GM18508 (cell line): ENCODE measurements at regions not wholly inside any gene's neighbourhood (a gene's known extent, or its start where the extent isn't known, plus 50 kb on each side); places are given as distances from the start of the nearest gene placed in this dataset.
"Not testable (repeated sequence)": the region's sequence is repeated elsewhere in the genome, so short reads cannot be mapped to it uniquely, and the experiment has no call there.

Source experiments
- ATAC-seq: cut with Tn5 transposase; IDR thresholded peaks from one replicate; pipeline ENCODE4 v1.9.1; 2021; ENCODE audit warnings: moderate number of reproducible peaks; ENCODE audit not compliant: insufficient read depth, unreplicated experiment

DNA sequence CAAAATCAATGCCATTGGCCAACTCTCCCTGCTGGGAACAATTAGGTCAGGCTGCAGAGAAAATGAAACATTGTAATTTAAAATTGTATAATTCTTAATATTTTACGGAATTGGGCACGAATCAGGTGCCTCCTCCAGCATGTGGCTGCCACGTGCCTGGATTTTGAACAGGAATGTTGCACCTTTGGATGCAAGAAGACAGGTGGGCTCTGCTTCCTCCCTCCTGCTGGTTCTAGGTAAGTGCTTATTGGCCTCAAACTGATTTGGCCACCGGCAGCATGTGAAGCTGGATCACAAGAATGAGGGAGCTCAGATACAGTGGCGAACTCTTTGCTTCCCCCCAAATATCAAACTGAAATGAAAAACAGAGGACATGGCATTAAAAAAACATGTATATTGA, 1559.9 kb upstream of the FLRT2 start:
- ATAC-seq: no peak

DNA sequence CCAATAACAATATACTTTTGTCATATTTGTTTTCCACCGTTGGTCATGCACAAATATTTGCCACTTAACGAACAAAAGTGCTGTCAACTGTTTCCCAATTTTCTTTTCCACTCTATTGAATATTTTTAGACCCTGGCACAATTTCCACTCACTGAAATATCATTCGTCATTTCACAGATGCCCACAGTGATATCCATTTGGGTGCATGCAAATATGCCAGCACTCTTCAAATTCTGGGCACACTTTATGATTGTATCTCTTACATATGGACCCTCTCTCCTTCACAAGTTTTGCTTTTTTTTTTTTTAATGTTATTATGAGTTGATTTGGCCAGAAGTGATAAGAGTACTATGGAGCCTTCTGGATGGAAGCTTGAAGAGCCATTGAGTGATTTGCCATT, 1557.3 kb upstream of the FLRT2 start:
- no peak for ATAC-seq

DNA sequence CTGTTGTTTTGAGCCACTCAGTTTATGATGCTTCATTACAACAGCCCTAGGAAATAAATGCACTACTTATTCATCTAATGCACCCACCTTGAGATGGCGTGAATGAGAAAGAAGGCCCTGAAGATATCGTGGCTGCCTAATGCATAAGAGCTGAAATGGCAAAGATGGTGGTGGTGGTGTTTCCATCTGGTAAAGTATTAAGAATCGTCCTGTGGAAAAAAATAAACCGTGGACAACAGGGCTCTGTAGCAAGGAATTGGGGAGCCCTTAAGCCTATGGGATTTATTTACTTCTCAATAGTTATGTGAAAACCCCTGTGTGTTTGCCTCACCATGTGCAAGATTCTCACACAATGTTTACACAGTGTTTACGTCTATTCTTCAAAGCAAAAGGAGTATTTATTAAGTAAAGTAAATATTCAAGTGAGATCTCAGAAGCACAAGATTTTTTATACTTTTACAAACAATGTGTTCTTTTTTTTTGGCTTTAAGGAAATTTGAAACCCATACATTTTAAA, 1555.2 kb upstream of the FLRT2 start:
- no peak for ATAC-seq

DNA sequence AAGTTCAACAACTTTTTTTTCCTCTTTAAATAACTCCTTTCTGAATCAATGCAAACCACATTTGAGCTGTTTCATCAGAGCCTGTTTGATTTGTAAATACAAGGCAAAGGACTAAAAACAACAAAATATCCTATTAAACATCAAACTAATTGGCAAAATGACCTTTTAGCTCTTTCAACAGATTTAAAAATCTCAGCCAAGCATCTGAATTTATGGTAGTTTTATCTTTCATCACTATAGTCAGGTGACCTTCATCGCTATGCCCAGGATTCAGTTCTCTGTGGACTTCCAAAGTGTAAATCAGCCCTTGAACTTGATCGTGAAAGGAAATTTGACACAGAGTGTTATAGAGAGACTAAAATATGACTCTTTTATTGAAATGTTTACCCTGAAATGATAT, 1554.5 kb upstream of the FLRT2 start:
- ATAC-seq: no peak

DNA sequence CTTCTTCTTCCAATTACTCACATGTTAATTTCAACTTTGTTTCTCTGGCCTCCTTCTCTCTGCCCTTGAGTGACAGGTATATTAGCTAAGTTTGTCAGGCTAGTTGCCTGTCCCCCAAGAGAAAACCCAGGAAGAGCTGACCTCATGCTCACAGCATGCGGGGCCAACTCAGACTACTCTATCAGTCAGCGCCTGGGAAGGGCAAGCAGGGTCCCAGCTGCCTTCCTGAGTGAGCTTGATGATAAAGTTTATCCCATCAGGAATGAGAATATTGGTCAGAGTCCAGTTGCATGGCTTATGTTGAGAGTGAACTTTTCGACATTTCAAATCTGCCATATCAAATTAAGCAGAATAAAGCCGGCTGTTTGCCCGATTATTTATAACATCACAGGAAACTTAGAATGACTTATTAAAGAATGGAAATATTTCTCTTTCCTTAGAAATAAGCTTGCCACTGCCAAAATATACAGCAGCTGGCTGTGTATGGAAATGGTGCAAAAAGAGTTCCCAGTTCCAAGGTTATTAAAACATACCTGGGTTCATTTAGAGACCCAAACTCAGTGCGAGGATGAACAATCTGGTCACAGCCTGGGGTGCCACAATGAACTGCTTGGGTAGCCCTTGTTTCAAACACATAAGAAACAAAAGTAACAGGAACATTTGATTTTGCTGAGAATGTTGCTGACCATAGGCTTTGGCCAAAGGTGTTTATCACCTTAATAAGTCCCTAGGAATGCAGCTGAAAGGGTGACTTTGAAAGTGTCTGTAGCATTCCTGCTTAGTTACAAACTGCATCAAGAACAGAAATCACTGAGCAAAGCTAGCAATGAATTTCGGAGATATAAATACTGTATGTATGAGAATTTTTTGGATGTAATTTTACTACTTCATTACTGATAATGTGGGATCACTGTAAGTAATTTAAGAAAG, 1553.8 kb upstream of the FLRT2 start:
- no peak for ATAC-seq

DNA sequence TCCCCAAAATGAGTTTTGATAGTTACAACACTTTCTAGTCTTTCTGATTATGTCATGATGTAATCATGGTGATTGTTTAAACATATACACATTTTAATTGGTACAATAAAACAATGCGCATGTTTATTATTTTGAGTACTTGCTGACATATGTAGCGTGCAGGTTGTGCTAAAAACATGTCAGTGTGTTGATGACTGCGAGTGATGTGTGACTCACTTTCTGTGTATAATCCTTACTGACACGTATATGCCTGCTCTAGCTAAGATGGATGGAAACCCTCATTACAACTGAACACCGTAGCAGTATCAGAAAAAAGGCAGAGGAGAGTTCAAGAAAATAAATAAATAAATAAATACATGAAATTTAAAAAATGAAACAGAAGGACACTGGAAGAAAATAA, 1552.4 kb upstream of the FLRT2 start:
- no peak for ATAC-seq

DNA sequence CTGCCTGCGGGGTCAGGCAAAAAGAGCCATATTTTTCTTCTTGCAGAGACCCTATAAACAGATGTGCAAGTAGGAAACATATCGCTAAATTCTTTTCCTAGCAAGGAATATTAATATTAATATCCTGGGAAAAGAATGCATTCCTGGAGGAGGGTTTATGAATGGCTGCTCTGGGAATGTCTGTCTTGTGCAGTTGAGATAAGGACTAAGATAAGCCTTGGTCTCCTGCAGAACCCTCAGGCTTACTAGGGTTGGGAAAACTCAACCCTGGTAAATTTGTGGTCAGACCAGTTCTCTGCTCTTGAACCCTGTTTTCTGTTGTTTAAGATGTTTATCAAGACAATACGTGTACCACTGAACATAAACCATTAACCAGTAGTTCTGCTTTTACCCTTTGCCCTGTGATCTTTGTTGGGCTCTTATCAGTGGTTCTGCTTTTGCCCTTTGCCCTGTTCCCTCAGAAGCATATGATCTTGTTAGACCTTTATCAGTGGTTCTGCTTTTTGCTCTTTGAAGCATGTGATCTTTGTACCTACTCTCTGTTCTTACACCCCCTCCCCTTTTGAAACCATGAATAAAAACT, 1548.2 kb upstream of the FLRT2 start:
- not testable (repeated sequence) for ATAC-seq

DNA sequence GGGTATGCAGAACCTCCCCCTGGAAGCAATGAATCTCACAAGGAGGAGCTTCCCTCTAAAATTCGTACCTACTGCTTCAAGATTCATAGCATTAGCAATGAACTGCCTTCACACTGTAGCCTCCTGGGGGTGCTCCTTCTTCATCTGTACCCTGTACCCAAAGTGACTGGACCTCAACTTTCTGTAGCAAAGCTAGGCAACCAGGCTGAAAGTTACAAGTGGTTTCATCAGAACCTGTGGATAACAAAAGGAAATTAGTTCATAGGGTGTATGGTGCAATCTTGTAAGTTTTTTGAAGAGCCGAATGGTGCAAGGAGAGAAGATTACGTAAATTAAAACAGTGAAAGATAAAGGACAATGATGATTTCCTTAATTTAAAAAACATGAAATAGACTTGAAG, 1541.7 kb upstream of the FLRT2 start:
- no peak for ATAC-seq

DNA sequence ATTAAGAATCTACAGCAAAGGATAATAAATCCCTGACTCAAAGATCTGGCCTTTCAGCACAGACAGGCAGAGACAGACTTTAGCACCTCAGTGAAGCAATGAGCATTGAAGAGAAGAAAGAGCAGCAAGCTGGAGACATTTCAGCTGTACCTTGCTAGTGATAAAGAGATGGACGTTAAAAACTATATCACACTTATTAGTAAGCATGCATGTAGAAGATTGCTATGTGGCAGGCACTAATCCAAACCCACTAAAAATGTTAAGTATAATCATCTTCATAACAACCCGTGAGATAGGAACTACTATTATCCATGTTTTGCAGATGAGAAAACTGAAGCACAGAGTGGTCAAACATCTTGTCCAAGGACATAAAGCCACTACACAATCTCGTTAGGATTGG, 1538.3 kb upstream of the FLRT2 start:
- ATAC-seq: no peak

DNA sequence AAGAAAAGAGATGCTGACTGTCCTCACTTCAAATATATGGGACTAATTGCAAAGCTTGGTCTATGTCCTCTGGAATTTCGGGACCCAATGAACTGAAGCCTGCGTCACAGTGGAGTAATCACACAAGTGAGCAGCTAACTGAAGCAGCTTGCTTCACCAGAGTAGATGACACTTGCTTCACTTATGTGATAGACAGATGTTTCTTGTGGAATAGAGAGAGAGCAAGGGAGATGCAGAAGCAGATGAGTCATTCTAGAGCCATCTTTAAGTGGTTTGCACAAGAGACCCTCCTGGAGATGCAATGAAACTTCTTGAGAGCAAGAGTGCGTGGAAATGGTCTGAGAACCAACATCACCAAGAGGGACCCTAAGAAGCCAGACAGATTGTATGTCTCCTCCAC, 1537.1 kb upstream of the FLRT2 start:
- no peak for ATAC-seq

DNA sequence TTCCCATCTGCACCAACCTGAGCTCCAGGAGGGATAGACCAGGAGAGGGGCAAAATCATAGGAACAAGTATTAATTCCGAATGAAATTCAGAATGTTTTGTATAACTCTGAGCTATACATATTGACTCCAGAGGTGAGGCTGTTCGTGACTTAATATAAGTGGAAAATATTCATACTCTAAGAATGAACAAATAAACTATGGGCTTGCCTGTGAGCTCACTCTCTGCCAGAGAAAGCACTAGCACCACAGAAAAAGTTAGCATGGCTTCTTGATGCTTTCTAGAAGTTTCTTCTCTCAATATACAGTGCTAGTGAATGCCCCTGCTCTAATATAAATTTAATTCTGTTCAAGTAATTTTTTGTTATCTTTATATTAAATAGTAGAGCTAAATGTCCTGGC, 1536.4 kb upstream of the FLRT2 start:
- ATAC-seq: no peak

DNA sequence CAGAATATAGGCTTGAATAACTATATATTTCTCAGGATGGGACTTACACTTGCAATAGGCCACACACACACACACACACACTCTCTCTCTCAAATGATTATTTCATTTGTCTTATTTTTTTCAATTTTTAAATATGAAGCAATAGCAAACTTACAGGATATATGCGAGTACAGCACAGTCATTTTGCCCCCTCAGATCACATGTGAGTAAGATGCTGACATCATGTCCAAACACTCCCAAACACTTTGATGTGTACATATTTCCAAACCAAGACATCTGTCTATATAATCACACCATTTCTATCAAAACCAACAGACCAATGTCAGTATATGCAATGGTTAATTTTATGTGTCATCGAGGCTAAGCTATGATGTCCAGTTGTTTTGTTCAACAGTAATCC, 1535.9 kb upstream of the FLRT2 start:
- no peak for ATAC-seq

DNA sequence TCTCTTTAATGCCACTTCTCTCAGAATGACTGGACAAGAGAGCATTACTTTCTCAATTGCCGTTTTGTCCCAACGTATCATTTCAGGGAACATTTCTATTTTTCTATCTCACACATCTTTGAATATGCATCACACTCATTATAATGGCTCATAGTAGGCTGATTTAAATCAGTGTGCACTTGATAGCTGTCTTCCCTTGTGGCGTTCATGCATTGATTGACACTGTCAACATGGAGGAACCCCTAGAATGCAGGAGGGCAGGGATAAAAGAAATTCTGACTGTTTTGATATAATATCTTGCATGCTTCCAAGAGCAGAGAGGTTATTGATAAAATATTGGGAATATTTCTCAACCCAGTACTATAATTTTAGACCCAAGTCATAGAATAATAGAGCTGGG, 1528.9 kb upstream of the FLRT2 start:
- ATAC-seq: no peak

DNA sequence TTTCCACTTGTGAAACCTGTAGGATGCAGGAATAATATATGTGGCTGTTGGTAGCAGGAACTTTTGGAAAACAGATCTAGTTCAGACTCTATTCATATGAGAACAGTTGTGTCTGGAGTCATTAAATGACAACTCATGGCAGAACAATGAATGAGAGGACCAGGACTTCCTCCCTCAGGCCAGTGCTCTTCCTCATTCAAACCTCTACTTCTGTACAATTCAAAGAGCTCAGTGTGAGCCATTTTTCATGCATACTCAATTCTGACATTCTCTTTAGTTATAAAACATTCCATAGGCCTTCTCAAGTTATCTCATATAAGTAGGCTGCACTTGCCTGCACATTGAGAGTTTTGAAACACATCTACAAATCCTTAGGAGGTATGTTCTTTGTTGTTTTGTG, 1526.6 kb upstream of the FLRT2 start:
- ATAC-seq: no peak

DNA sequence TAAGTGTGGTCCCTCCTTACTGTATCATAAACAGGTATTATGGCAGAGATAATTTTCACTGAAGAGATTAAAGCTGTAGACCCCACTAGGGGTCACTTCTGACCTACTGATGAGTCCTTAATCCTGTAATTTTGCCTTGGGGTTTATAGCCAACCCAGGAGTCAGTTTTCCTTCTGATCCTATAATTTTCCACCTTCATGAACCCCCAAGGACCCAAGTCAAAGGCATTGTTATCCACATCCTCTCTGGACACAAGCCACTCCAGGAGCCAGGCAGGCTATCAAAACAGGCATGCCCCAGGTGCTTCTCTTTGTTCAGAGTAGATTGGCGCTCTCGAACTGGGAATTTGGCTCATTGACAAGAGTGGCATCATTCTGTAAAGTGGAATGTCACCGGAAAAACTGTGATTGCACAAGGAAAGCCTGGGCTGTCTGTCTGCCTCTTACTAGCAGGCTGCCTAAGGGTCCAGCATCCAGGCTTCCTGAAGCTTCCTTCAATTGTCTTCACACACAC, 1523.2 kb upstream of the FLRT2 start:
- no peak for ATAC-seq

DNA sequence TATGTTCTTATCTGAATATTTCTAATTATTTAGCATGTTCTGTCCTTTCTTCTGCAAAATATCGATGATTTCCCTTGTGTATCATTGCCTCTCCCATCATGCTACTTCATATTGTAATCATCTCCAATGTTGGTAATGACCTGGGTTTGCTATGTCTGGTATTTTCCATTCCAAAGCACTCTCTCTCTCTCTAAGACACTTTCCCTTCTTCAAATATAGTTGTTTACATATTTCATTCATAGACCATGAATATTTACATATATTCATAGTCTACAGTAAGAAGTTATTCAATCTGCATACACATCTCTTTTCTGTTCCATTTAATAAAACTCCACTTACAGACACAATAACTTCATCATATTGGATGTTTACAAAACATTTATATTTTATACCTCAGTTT, 1516.5 kb upstream of the FLRT2 start:
- ATAC-seq: no peak

DNA sequence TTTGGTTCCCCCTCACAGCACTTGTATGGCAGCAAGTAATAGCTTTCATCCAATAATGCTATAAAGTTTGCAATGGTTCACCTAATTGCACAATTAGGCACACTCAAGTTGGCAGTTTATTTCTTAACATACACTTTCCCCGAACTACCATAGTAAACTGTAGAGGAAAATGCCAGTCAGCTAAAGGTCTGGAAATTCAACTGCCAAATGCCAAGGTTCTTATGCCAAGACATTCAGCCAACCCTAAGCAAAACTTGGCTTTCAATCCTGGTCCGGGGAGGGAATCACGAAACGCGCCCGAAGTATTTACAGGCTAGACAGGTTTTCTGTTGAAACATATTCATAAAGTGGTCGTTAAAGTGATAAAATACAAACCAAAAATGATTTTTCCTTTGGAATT, 1512.4 kb upstream of the FLRT2 start:
- no peak for ATAC-seq

DNA sequence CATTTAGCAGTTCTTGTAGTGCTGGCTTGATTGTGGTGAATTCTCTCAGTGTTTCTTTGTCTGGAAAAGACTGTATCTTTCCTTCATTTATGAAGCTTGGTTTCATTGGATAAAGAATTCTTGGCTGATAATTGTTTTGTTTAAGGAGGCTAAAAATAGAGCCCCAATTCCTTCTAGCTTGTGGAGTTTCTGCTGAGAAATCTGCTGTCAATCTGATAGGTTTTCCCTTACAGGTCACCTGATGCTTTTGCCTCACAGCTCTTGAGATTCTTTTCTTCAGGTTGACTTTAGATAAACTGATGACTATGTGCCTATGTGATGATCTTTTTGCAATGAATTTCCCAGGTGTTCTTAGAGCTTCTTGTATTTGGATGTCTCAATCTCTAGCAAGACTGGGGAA, 1508.5 kb upstream of the FLRT2 start:
- ATAC-seq: no peak

DNA sequence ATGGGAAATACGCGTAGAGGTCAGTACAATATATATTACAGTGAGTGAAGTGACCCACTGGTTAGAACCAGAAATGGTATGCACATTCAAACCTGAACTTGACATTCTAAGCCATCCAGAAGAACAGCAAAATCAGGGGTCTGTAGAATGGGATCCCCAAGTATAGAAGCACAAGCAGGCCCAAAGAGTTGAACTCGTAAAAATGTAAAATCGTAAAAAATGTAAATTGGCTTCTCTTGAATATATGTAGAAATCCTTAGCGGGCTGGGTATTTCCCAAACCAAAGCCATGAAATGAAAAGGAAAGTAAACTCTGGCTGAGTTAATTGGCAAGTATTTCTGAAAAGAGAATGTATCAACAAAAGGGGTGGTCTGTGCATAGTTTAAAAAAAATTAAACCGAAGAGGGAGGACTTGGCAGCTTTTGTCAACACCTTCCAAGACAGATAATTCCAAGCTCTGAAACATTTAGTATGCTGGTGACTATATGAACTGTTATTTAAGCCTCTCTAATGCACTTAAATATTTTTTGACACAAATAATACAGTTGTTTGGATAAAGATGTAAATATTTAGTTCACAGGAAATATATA, 1505.6 kb upstream of the FLRT2 start:
- ATAC-seq: no peak

DNA sequence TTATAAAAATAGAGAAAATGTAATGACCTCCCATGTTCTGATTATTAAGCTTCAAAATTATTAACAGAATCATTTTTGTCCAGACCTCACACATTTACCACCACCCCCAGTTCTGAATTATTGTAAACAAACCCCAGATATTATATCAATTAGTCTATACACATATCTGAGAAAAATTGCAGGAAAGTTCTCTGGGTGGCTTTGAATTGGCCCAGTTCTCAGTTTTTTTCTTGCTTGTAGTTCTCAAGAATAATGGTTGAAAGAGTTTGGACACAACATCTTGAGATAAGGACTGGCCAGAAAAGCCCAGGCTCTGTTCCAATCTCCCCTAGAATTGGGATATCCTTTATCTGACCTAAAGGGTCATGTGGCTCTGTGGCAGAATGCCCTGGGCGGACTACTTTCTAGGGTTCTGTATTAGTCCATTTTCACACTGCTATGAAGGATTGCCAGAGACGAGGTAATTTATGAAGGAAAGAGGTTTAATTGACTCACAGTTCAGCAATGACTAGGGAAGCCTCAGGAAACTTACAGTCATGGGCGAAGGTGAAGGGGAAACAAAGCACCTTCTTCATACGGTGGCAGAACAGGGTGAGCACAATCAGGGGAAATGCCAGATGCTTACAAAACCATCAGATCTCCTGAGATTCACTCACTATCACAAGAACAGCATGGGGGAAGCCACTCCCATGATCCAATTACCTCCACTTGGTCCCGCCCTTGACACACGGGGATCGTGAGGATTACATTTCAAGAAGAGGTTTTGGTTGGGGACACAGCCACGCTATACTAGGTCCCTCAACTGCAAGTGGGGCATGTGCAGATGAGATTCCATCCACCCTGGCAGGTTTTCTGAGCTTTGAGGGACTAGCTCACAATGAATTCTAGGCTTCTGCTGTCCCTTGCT, 1504.6 kb upstream of the FLRT2 start:
- ATAC-seq: no peak
